Neural cell (in vitro differentiated cells): ENCODE measurements at regions not wholly inside any gene's neighbourhood (a gene's known extent, or its start where the extent isn't known, plus 50 kb on each side); places are given as distances from the start of the nearest gene placed in this dataset.
A peak's percentile ranks its signal among the peaks of the same experiment; 100 is the strongest.
"Not testable (repeated sequence)": the region's sequence is repeated elsewhere in the genome, so short reads cannot be mapped to it uniquely, and the experiment has no call there.

Experiments
- H2AFZ ChIP-seq: fragments of 200-600, 300-800 bp; sonication (generic), shearing (Covaris generic); 2 replicates; pipeline ENCODE4 v1.6.0; 2014; ENCODE audit warnings: low read depth, mild to moderate bottlenecking, antibody characterized with exemption, low read length, moderate library complexity
- H3F3A ChIP-seq: fragments of 200-600 bp; shearing (Covaris generic); 2 replicates; pipeline ENCODE4 v1.6.1; 2016; ENCODE audit warnings: mild to moderate bottlenecking, moderate library complexity, mixed read lengths, antibody characterized with exemption, low read length; ENCODE audit not compliant: insufficient read depth, poor library complexity, severe bottlenecking
- H3K27ac ChIP-seq: fragments of 200-600, 300-800 bp; sonication (generic), shearing (Covaris generic); 2 replicates; pipeline ENCODE4 v1.5.1; 2014; ENCODE audit warnings: mild to moderate bottlenecking, low read length, moderate library complexity
- H3K27me3 ChIP-seq: fragments of 300-800, 200-600 bp; sonication (generic), shearing (Covaris generic); 2 replicates; pipeline ENCODE4 v1.6.0; 2014; ENCODE audit warnings: mild to moderate bottlenecking, low read depth, low read length, moderate library complexity; ENCODE audit not compliant: insufficient read depth
- H3K36me3 ChIP-seq: fragments of 300-800, 200-600 bp; sonication (generic), shearing (Covaris generic); 2 replicates; pipeline ENCODE4 v1.5.1; 2014; ENCODE audit warnings: mild to moderate bottlenecking, antibody characterized with exemption, low read length, moderate library complexity; ENCODE audit not compliant: insufficient read depth
- H3K4me2 ChIP-seq: fragments of 300-800, 200-600 bp; sonication (generic), shearing (Covaris generic); 2 replicates; pipeline ENCODE4 v1.6.0; 2014; ENCODE audit warnings: mild to moderate bottlenecking, low read length
- H3K4me3 ChIP-seq: fragments of 300-800, 200-600 bp; sonication (generic), shearing (Covaris generic); 2 replicates; pipeline ENCODE4 v1.5.1; 2014; ENCODE audit warnings: mild to moderate bottlenecking, low read length, moderate library complexity
- H3K79me2 ChIP-seq: fragments of 200-600 bp; shearing (Covaris generic); replicated peaks from 2 replicates; pipeline ENCODE4 v1.6.0; 2014; ENCODE audit warnings: mild to moderate bottlenecking, low read length, moderate library complexity; ENCODE audit not compliant: insufficient read depth
- H3K9ac ChIP-seq: fragments of 300-800, 200-600 bp; sonication (generic), shearing (Covaris generic); 2 replicates; pipeline ENCODE4 v1.6.1; 2016; ENCODE audit warnings: mild to moderate bottlenecking, low read length, mixed read lengths
- H3K9me2 ChIP-seq: fragments of 200-600 bp; shearing (Covaris generic); 2 replicates; pipeline ENCODE4 v1.6.1; 2016; ENCODE audit warnings: mild to moderate bottlenecking, low read length, mixed read lengths; ENCODE audit not compliant: insufficient read depth
- H3K9me3 ChIP-seq: fragments of 200-600, 300-800 bp; sonication (generic), shearing (Covaris generic); 2 replicates; pipeline ENCODE4 v1.6.1; 2016; ENCODE audit warnings: mild to moderate bottlenecking, mixed run types, low read length, moderate library complexity, mixed read lengths
- H4K20me1 ChIP-seq: fragments of 200-600 bp; shearing (Covaris generic); 2 replicates; pipeline ENCODE4 v1.6.1; 2016; ENCODE audit warnings: mild to moderate bottlenecking, mixed run types; ENCODE audit not compliant: insufficient read depth
- EP300 ChIP-seq: fragments of 450-650 bp; conservative IDR thresholded peaks from 2 replicates; pipeline ENCODE4 v1.6.1; 2014; ENCODE audit warnings: antibody characterized with exemption, mild to moderate bottlenecking, moderate library complexity; ENCODE audit not compliant: poor library complexity, severe bottlenecking
- EZH2 ChIP-seq: fragments of 200-600, 300-800 bp; shearing (Covaris generic), sonication (generic); IDR thresholded peaks from 2 replicates; pipeline ENCODE4 v1.6.1; 2014; ENCODE audit warnings: antibody characterized with exemption, low read length, borderline replicate concordance, mild to moderate bottlenecking; ENCODE audit not compliant: insufficient read depth, poor library complexity, severe bottlenecking
- POLR2AphosphoS5 ChIP-seq: IDR thresholded peaks from 2 replicates; pipeline ENCODE4 v1.6.1; 2012
- RAD21 ChIP-seq: fragments of 450-650 bp; conservative IDR thresholded peaks from 2 replicates; pipeline ENCODE4 v1.6.1; 2014; ENCODE audit warnings: antibody characterized with exemption, mild to moderate bottlenecking, moderate library complexity
- SMC3 ChIP-seq: fragments of 450-650 bp; conservative IDR thresholded peaks from 2 replicates; pipeline ENCODE4 v1.6.1; 2014; ENCODE audit warnings: antibody characterized with exemption, mild to moderate bottlenecking, moderate library complexity; ENCODE audit not compliant: poor library complexity
- TAF1 ChIP-seq: IDR thresholded peaks from 2 replicates; pipeline ENCODE4 v1.6.1; 2012; ENCODE audit warnings: low read depth
- TF ChIP-seq, protein P1 (sequence below): fragments of 450-650 bp; IDR thresholded peaks from 2 replicates; pipeline ENCODE4 v1.5.1; 2014; ENCODE audit warnings: antibody characterized with exemption, mild to moderate bottlenecking, moderate library complexity; ENCODE audit not compliant: poor library complexity, severe bottlenecking
- TF ChIP-seq, protein P2 (sequence below): IDR thresholded peaks from 2 replicates; pipeline ENCODE4 v1.6.1; 2012; ENCODE audit warnings: borderline replicate concordance

- Histone ChIP-seq H3K4me2 (no peak overlapping the region), H2AFZ (no peak overlapping the region), H4K20me1 (no peaks in the 10 kb centered on the region), H3K9ac (no peak overlapping the region), H3K4me3 (no peak overlapping the region), H3K9me3 (no peaks in the 10 kb centered on the region), H3K27me3 (no peaks in the 10 kb centered on the region), H3K9me2 (no peaks in the 10 kb centered on the region), H3K27ac (no peak overlapping the region), H3K36me3 (no peaks in the 10 kb centered on the region), H3K79me2 (no peaks in the 10 kb centered on the region), H3F3A (no peaks in the 10 kb centered on the region)
- TF ChIP-seq, protein P1, sequence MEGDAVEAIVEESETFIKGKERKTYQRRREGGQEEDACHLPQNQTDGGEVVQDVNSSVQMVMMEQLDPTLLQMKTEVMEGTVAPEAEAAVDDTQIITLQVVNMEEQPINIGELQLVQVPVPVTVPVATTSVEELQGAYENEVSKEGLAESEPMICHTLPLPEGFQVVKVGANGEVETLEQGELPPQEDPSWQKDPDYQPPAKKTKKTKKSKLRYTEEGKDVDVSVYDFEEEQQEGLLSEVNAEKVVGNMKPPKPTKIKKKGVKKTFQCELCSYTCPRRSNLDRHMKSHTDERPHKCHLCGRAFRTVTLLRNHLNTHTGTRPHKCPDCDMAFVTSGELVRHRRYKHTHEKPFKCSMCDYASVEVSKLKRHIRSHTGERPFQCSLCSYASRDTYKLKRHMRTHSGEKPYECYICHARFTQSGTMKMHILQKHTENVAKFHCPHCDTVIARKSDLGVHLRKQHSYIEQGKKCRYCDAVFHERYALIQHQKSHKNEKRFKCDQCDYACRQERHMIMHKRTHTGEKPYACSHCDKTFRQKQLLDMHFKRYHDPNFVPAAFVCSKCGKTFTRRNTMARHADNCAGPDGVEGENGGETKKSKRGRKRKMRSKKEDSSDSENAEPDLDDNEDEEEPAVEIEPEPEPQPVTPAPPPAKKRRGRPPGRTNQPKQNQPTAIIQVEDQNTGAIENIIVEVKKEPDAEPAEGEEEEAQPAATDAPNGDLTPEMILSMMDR = peak; percentile 94
- TF ChIP-seq, protein P2, sequence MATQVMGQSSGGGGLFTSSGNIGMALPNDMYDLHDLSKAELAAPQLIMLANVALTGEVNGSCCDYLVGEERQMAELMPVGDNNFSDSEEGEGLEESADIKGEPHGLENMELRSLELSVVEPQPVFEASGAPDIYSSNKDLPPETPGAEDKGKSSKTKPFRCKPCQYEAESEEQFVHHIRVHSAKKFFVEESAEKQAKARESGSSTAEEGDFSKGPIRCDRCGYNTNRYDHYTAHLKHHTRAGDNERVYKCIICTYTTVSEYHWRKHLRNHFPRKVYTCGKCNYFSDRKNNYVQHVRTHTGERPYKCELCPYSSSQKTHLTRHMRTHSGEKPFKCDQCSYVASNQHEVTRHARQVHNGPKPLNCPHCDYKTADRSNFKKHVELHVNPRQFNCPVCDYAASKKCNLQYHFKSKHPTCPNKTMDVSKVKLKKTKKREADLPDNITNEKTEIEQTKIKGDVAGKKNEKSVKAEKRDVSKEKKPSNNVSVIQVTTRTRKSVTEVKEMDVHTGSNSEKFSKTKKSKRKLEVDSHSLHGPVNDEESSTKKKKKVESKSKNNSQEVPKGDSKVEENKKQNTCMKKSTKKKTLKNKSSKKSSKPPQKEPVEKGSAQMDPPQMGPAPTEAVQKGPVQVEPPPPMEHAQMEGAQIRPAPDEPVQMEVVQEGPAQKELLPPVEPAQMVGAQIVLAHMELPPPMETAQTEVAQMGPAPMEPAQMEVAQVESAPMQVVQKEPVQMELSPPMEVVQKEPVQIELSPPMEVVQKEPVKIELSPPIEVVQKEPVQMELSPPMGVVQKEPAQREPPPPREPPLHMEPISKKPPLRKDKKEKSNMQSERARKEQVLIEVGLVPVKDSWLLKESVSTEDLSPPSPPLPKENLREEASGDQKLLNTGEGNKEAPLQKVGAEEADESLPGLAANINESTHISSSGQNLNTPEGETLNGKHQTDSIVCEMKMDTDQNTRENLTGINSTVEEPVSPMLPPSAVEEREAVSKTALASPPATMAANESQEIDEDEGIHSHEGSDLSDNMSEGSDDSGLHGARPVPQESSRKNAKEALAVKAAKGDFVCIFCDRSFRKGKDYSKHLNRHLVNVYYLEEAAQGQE = no peak
- TF ChIP-seq EZH2 (no peak), TAF1 (no peak), POLR2AphosphoS5 (no peak), RAD21 (peak; percentile 91), SMC3 (peak; percentile 92), EP300 (no peak)
Observed at GRCh38 chr9:33623658-33624586, 99.9 kb downstream of the ANKRD18B start.

- not testable (repeated sequence) for H3K9me2 ChIP-seq, H3K4me3 ChIP-seq, H3K9ac ChIP-seq, H4K20me1 ChIP-seq, H3K27me3 ChIP-seq, H3F3A ChIP-seq, H2AFZ ChIP-seq, H3K9me3 ChIP-seq, H3K27ac ChIP-seq, H3K79me2 ChIP-seq, H3K36me3 ChIP-seq, H3K4me2 ChIP-seq
Observed at GRCh38 chr9:33628318-33628717, 104.3 kb downstream of the ANKRD18B start.
